ENCODE measurements at regions not wholly inside any gene's neighbourhood (a gene's known extent, or its start where the extent isn't known, plus 50 kb on each side); places are given as distances from the start of the nearest gene placed in this dataset.

GRCh38 chr10:98332623-98333269, 64.8 kb upstream of the LOXL4 start:
- peak; percentile 8 for DNase-seq

- no peak for DNase-seq
These were observed 63.9 kb upstream of the LOXL4 start for GRCh38 chr10:98331885-98332284.

DNA sequence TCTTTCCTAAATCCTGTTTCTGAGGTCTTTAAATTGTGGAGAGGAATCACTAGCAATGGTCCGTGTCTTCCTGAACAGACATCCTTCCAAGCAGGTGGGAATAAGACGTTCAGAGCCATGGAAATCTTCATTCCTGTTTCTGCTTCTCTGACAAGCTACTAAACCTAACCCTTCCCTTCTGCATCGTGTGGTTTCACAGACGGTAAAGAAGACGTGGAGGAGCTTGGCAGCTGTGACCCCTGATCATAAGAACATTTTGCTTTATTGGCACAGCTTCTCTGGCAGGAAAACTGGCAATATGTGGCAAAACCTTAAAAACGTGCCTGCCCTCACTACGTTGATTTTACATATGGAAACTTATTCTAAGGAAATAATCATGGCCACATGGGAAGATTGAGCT, 63.0 kb upstream of the LOXL4 start:
- DNase-seq, result no peak

- no peak for DNase-seq
These were observed 60.6 kb upstream of the LOXL4 start for GRCh38 chr10:98328640-98329039.

DNA sequence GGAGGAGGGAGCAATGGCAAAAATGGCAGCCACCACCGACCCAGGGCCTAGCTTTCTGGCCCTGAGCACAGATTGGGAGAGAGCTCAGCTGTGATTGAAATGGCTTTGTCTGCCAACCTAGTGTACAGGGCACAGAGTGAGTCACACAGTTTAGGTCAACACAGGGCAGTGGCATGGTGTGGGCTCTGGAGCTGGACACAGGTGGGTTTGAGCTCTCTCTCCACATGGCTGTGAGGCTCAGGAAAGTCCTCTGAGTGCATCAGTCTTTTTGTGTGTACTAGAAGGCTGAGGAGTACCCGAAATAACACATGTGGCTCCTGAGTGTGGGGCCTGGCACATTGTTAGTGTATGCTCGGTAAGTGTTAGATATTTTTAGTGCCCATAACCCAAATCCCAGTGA, 60.2 kb upstream of the LOXL4 start:
- DNase-seq, result no peak

DNA sequence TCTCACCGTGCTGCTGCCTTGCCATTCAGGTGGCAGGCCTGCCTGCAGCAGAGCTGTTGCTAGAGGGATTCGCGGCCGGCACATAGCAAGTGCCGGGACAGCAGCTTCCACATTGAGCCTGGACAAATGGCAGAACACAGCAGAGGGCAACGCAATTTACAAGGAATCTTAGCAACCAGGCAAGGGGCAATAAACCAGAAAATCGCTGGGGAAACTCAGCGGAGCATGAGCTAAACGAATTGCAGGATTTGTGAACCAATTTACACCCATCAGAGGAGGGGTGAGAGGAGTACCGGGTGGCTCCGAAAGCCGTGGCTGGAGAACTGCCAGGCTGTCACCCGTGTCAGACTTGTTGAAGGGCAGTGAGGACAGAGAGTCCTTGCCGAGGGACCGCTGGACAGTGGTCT, 58.6 kb upstream of the LOXL4 start:
- DNase-seq, result no peak

GRCh38 chr10:98323221-98324164, 55.5 kb upstream of the LOXL4 start:
- peak; percentile 22 for DNase-seq

GRCh38 chr10:98321186-98321780, 53.3 kb upstream of the LOXL4 start:
- DNase-seq, result no peak

- no peak for DNase-seq
These were observed 52.6 kb upstream of the LOXL4 start for GRCh38 chr10:98320486-98321185.

DNA sequence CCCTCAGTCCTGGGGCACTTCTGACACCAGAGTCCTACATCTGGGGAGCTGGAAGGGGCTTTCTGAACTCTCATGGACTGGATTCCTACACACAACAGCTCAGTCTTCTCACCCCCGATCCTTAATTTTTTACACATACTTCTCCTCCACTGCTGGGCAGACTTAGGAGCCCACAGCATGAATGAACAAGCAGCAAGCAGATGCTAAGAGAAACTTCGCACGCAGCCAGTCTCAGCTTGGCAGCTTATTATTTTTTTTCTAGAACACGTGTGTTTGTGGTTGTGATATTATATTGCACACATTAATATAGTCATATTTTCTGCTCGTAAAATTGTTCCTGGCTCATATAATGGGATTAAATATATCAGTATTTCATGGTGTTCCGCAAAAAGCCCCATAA, 50.9 kb upstream of the LOXL4 start:
- no peak for DNase-seq

Data from NCI-H1092 treated with DMSO at 0.1 percent for 48 hours (cell line).